Medulla oblongata (tissue), 1 donor: ENCODE measurements at regions not wholly inside any gene's neighbourhood (a gene's known extent, or its start where the extent isn't known, plus 50 kb on each side); places are given as distances from the start of the nearest gene placed in this dataset.

Experiments
- DNase-seq: peaks from one replicate; pipeline ENCODE4 v3.0.0-alpha.2; 2015; ENCODE audit errors: extremely low spot score

GRCh38 chr9:28810388-28811075 is 1237.3 kb upstream of the C9orf72 start:
- no peak for DNase-seq

- DNase-seq = no peak
These were observed 1247.5 kb upstream of the C9orf72 start for GRCh38 chr9:28820741-28821140.

GRCh38 chr9:28821240-28821639 is 1248.0 kb upstream of the C9orf72 start:
- DNase-seq = no peak

DNA sequence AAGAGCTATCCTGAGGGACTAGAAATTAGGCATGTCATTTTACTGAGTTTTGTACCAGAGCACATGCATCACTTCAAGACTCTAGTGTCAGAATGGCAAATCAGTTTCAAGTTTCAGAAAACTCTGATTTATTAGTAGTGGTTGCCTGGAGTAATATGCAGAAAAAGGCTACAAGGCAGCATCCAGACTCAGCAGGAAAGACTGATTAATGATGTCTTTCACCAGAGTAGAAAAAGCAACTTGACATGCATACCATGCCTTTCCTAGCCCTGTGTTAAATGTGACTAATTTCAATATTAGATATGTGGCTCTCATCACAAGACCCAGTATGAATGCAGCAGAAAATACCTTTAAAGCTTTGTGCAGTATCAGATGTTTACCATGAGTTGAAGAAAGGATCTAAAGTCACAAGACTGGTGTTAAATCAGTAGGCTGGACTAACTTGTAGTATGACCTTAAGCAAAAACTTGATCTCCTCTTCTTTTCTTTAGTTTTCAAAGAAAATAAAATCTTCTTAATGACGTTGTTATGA is 1251.2 kb upstream of the C9orf72 start:
- DNase-seq = no peak

- no peak for DNase-seq
These were observed 1259.0 kb upstream of the C9orf72 start for GRCh38 chr9:28832168-28832770.

- no peak for DNase-seq
These were observed 1260.9 kb upstream of the C9orf72 start for GRCh38 chr9:28834156-28834555.

- no peak for DNase-seq
These were observed 1266.6 kb upstream of the C9orf72 start for GRCh38 chr9:28839778-28840430.

GRCh38 chr9:28841775-28842174 is 1268.5 kb upstream of the C9orf72 start:
- DNase-seq = no peak

DNA sequence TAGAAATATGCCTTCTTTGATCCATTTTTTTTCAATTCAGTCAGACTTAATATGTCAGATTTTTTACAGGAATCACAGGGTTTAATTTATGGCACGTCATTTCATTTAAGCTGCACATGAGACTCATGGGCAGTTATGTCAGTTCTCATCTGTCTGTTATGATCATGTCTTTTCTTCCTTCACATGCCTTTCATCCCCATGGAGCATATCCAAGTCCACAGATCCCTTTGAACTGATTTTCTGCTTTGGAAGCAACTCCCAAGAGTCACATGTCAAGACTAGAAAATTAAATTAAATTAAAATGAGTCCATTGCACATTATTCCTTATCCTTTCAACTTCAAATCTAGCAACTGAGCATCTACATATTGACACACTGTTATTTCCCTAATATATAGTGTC is 1274.0 kb upstream of the C9orf72 start:
- DNase-seq = no peak

DNA sequence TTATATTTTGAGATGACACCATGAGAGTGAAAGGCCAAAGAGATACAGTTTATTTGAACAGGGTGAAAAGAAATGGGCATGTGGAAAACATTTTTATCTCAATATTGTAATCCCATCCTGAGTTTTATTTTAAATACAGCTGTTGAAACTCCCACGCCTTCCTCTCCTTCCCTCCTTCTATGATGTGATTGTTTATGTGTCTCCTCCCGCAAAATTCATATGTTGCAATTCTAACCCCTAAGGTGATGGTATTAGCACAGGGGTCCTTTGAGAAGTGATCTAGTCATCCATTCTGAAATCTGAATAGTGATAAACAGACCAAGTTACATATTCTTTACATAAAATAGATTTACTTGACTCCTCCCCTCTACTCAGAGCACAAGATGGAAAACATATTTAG is 1275.4 kb upstream of the C9orf72 start:
- DNase-seq = no peak

- DNase-seq = no peak
These were observed 1280.2 kb upstream of the C9orf72 start for GRCh38 chr9:28853477-28853876.

GRCh38 chr9:28866951-28867350 is 1293.7 kb upstream of the C9orf72 start:
- DNase-seq = no peak

DNA sequence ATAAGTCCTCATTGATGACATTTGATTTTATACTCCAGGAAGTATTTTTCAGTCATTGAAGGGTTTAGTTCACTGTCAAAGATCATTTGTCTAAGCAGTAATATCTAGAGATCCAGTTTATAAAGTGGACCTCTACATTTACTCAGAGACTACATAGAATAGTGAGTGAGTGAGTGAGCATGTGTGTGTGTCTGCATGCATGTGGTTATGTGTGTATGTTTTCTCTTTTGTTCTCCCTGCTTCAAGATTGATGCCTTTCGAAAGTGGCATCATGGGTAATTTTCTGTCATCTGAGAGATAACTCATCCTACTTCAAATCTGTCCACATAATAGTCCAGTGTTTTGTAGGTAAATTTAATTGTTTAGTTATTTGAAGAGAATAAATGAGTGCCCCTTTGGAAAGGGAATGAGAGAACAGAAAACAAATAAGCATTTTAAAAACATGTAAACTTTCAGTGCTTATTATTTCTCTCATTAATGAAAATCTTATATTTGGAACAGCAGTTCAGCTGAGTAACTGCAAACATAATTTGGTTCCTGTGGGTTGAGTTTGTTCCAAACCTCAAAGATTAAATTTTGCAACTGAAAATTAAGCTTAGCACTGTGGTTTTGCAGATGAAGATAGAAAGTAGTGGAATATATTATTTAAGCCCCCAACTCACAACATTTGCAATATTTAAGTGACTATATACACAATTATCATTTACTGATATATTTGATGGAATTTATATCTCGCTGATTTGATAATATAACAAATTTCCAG is 1295.1 kb upstream of the C9orf72 start:
- DNase-seq = no peak

DNA sequence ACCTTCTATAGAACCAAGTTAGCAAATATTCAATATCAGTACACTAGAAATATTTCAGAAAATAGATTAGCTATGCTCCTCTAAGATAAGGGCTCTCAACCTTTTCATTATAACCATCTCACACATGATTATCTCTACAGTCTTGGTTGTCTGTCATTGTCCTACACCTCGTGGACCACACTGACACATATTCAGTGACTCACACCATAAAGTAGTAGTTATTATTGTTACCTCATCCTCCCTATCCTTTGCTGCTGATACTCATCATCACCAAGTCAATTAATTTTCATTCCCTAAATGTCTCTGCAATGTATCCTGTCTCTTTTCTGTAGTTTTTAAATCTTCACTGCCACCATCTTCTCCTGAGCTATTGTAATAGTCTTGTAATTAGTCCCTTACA is 1309.2 kb upstream of the C9orf72 start:
- no peak for DNase-seq

DNA sequence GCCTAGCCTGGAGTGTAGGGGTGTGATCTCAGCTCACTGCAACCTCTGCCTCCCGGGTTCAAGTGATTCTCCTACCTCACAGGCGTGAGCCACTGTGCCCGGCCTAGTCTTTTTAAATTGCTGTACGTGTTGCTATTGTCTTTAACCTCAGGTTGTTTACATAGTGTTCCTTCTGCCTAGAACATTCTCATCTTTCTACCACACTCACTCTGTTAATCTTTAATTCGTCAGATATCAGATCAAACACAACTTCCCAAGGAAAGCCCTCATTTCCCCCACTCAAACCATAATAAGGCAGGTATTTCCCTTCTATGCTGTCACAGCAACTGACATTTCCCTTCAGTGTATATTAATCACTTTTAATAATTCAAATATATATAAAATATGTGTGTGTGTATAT is 1310.0 kb upstream of the C9orf72 start:
- DNase-seq = no peak

DNA sequence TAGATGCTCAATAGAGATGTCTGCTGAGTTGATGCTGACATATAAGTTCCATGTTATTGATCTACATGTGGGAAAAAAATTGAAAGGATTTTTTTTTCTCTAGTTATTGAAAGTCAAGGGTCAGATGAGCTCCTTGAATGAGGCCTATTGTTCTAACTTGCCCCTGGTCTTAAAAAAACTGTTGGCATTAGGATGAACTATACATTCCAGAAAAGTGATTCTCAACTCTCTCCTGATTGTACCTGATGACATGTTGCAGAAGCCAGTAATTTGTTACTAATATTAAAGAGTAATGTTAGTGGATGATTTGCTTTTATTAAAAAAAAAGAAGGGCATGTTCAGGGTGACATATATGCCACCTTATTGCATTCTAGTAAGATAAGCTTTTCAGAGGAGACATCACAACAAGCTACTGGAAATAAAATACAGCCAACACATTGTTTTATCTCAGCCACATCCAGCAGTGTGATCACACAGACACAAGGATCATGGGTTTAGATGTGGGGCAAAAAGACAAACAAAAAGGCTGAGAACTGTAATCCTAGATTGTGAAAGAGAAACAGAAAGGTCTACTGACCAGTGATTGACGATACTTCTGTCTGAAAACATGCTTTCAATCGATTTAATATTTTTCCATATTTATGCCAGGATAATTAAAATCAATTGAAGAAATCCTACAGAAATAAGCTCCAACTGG is 1314.1 kb upstream of the C9orf72 start:
- DNase-seq = no peak

DNA sequence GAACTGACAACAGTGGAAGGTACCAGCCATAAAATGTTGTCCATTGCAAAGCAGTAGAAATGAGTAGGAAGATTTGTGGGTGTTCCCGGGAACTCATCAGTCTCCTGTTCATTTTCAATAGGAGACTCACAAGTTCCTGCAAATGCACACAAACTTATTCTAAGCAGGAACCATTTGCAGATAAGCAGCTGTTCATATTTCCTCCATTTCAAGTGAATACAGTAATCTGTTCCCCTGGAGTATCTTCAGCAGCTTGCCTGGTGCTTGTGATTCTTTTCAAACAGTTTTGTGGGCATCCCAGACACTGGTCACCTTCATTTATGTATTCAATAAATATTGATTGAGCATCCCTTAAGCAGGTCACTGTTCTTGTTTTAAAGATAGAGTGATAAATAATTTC is 1315.5 kb upstream of the C9orf72 start:
- DNase-seq = no peak

DNA sequence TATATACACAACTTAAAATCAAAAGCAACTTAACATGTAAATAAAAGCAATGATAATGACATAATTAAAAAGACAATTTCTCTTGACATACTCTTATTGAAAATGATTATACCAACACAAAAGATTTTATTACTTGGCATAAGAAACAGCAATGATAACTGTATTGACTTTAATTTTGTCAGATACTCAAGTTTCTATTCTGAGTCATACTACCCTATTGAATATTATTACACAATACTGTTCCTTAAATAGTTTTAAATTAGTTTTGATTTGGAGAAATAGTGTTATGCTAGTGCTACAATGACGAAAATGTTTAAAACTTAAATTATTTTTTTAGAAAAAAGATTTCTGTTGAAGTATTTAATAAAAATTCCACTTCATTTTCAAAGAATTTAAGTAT is 1319.3 kb upstream of the C9orf72 start:
- DNase-seq = no peak

DNA sequence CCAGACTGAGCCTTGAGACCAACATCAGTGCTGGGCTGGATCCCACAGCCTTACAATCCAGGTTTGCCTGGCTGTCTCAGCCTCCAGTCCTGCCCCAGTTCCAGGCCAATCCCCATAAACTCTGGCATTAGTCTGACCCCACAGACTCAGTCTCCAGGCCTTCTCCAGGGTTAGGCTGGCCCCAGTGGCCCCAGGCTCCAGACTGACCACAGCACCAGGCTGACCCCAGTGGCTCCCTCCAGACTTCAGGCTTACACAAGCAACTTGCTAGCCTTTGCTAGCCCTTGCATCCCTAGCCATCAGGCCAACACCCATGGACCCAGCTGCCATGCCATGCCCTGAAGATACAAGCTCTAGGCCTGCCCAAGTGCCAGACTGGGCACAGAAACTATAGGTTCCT is 1326.0 kb upstream of the C9orf72 start:
- DNase-seq = no peak

GRCh38 chr9:28899926-28900325 is 1326.6 kb upstream of the C9orf72 start:
- no peak for DNase-seq

GRCh38 chr9:28900406-28900805 is 1327.1 kb upstream of the C9orf72 start:
- no peak for DNase-seq

- DNase-seq = no peak
These were observed 1336.2 kb upstream of the C9orf72 start for GRCh38 chr9:28909526-28909925.
